GM19395 (cell line): ENCODE measurements at regions not wholly inside any gene's neighbourhood (a gene's known extent, or its start where the extent isn't known, plus 50 kb on each side); places are given as distances from the start of the nearest gene placed in this dataset.

ENCODE experiments used
- ATAC-seq: cut with Tn5 transposase; IDR thresholded peaks from one replicate; pipeline ENCODE4 v1.9.1; 2021; ENCODE audit warnings: mild to moderate bottlenecking, moderate library complexity; ENCODE audit not compliant: unreplicated experiment

GRCh38 chr17:71337938-71338337 lies 782.9 kb upstream of the SOX9 start:
- ATAC-seq: no peak

- ATAC-seq: no peak
These were observed 782.4 kb upstream of the SOX9 start for GRCh38 chr17:71338396-71338795.

- no peak for ATAC-seq
These were observed 781.6 kb upstream of the SOX9 start for GRCh38 chr17:71339206-71339605.

- no peak for ATAC-seq
These were observed 778.1 kb upstream of the SOX9 start for GRCh38 chr17:71342737-71343136.

GRCh38 chr17:71349908-71350600 lies 770.8 kb upstream of the SOX9 start:
- no peak for ATAC-seq

- no peak for ATAC-seq
These were observed 760.5 kb upstream of the SOX9 start for GRCh38 chr17:71360301-71360700.

- ATAC-seq: no peak
These were observed 759.0 kb upstream of the SOX9 start for GRCh38 chr17:71361656-71362450.

- ATAC-seq: no peak
These were observed 757.2 kb upstream of the SOX9 start for GRCh38 chr17:71363661-71364060.

GRCh38 chr17:71371809-71372208 lies 749.0 kb upstream of the SOX9 start:
- ATAC-seq: no peak

- ATAC-seq: no peak
These were observed 744.9 kb upstream of the SOX9 start for GRCh38 chr17:71375948-71376347.

- ATAC-seq: no peak
These were observed 743.9 kb upstream of the SOX9 start for GRCh38 chr17:71376933-71377332.

GRCh38 chr17:71378036-71378435 lies 742.8 kb upstream of the SOX9 start:
- ATAC-seq: no peak

GRCh38 chr17:71378741-71379140 lies 742.1 kb upstream of the SOX9 start:
- no peak for ATAC-seq

- no peak for ATAC-seq
These were observed 741.3 kb upstream of the SOX9 start for GRCh38 chr17:71379512-71379911.

GRCh38 chr17:71380535-71380934 lies 740.3 kb upstream of the SOX9 start:
- ATAC-seq: no peak

- no peak for ATAC-seq
These were observed 739.9 kb upstream of the SOX9 start for GRCh38 chr17:71380936-71381335.

GRCh38 chr17:71383091-71383490 lies 737.7 kb upstream of the SOX9 start:
- ATAC-seq: no peak

GRCh38 chr17:71387456-71387855 lies 733.4 kb upstream of the SOX9 start:
- no peak for ATAC-seq

- ATAC-seq: no peak
These were observed 727.9 kb upstream of the SOX9 start for GRCh38 chr17:71392715-71393567.

- no peak for ATAC-seq
These were observed 724.9 kb upstream of the SOX9 start for GRCh38 chr17:71395901-71396300.

- no peak for ATAC-seq
These were observed 724.1 kb upstream of the SOX9 start for GRCh38 chr17:71396711-71397110.

GRCh38 chr17:71398025-71398424 lies 722.8 kb upstream of the SOX9 start:
- ATAC-seq: no peak
